Glomerular visceral epithelial cell (primary cell): ENCODE measurements at regions not wholly inside any gene's neighbourhood (a gene's known extent, or its start where the extent isn't known, plus 50 kb on each side); places are given as distances from the start of the nearest gene placed in this dataset.
A peak's percentile ranks its signal among the peaks of the same experiment; 100 is the strongest.

ENCODE experiments used
- DNase-seq: peaks from one replicate; pipeline ENCODE4 v3.0.0-alpha.2; 2016; ENCODE audit errors: extremely low spot score

DNA sequence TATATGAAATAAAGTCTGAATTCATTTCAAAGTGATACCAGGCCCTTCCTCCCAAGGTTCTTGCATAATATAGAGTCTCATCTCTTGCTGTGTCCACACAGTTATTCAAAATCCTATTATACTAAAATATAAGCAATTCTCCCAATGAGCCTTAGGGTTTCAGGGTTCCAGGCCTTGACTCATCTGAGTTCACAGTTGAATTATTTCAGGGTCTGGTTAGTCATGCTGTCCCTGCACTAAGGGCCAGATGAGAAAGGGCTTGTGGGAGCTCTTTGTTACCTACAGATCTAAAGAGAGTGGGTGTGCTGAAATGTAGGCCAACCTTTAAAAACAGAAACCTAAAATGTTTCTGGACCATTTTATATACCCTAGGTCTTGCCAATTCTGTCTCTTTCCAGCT lies 337.5 kb upstream of the LRRC7 start:
- DNase-seq: peak; percentile 2

- no peak for DNase-seq
Observed at GRCh38 chr1:69233463-69233862, 334.3 kb upstream of the LRRC7 start.

GRCh38 chr1:69244211-69244610 lies 323.5 kb upstream of the LRRC7 start:
- DNase-seq: no peak

DNA sequence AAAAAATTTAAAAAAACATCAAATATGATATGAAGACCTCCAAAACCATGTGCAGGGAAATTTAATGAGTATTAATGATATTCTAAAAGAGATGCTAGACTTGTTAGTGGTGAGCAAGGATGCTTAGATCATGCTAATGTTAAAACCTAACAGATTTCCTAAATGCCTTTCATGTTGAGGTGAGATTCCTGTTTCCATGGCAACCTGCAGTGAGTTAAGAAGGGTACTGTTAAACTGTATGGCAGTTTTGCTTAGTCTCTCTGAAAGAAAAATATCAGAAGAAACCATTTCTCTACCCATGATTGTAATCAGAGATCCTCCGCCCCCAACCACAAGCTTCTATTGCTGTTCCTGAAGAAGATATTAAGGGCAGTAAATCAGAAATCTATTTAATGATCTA lies 321.6 kb upstream of the LRRC7 start:
- no peak for DNase-seq

DNA sequence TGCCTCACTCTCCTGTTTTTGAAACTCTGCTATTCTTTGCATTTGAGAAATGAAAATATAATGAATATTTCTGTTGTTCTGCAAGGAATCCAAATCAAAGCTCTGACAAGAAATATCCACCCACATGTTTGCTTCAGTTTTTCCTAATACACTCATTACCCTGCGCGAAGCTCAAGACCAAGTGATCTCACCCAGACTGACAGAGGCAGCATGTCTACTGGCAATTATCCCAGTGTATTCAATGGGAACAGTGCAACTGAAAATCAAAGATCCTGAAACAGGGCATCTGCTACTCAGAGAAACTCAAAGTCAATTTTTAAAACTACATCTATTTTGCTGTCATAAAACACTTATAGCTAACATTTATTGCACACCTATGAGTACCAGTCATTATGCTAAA lies 321.0 kb upstream of the LRRC7 start:
- DNase-seq: no peak

DNA sequence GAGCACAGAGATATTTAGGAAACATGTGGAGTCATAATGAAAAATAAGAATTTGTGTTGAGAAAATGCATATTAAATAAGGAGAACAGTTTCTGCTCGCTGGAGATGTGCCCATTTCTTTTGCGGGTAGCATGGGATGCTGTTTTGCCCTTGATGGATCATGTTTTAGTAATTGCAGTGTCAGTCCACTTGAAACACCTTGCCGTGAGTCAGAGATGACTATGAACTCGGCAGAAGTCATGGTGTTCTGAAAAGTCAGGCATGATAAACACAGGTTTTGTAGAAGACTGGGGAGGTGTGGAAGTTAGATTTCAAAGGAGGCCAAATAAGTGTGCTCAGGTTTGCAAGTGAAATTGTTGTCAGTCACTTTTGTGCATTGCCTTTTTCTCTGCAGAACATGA lies 315.0 kb upstream of the LRRC7 start:
- no peak for DNase-seq

GRCh38 chr1:69256036-69256435 lies 311.7 kb upstream of the LRRC7 start:
- no peak for DNase-seq

DNA sequence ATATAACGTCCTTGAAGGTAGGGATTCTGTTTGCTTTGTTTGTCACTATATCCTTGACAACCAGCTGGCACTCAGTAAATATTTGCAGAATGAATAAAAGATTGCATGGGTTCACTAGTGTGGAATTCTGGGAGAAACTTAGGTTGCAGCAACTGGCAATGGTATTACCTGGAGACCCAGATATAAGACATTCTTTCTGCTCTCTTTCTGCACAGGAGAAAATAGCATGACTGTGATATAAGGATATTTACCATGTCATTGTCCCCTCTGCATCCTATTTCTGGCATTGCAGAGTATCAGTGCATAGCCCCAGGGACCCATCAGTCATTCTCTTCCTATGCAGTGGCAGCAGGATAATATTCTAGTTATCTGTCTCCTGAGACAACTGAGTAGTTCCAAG lies 308.9 kb upstream of the LRRC7 start:
- DNase-seq: no peak

GRCh38 chr1:69263921-69264391 lies 303.8 kb upstream of the LRRC7 start:
- DNase-seq: peak; percentile 36

DNA sequence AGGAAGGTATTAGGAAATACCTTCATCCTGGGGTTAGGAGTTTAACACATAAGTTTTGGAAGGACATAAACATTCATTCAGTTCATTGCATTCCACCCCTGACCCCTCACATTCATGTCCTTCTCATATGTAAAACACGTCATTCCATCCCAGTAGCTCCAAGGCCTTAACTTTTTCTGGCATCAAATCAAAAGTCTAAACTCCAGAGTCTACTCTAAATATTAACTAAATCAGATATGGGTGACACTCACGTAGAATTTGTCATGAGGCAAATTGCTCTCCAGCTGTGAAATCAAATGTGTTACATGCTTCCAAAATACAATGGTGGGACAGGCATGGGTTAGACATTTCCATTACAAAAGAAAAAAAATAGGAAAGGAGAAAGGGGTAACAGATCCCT lies 298.2 kb upstream of the LRRC7 start:
- no peak for DNase-seq

DNA sequence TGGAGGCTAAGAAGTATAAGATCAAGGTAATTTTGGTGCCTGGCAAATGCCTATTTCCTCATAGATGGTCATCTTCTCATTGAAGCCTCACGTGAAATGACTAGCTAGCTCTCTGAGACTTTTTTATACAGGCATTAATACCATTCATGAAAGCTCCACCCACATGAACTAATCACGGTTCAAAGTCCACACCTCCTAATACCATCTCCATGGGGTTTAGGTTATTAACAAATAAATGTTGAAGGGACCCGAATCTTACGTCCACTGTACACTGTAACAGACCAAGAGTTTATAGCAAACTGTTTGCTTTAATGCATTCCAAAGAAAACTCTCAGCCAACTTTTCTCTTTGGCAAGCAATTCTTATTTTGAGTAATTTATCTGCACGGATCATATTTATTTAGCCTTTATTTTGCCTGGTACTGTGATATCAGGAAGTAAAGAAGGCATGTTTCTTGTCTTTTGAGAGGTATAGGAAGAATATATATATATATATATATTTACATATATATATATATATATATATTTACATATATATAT lies 296.1 kb upstream of the LRRC7 start:
- DNase-seq: no peak

DNA sequence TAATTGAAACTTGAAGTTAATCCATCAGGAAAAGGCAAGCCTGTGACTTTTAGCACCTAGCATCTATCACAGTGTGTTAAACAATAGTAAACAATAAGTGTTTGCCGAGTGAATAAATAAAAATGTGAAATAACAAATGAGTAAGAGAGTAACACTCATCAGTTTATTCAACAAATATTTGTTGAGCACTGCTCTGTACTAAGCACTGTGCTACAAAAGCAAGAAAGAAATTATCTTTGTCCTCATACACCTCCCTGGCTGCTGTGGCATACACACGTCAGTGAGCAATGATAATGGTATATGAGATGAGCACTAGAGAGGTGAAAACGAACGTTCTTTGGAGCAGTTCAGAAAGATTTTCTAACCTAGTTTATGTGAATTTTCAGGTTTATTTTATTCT lies 295.0 kb upstream of the LRRC7 start:
- DNase-seq: no peak

DNA sequence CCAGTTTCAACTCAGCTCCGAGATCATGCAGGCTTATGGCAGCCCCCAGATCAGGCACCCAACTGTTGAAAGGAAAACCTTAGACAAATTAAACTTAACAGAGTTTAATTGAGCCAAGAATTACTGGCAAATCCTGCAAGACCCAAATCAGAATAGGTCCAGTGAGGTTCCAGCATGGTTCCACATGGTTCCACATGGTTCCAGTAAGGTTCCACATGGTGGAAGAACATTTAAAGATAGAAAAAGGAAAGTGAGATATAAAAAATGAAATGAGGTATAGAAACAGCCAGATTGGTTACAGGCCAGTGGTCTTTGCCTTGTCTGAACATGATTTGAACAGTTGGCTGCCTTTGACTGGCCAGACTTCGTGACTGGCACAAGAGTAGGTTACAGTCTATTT lies 288.8 kb upstream of the LRRC7 start:
- no peak for DNase-seq

DNA sequence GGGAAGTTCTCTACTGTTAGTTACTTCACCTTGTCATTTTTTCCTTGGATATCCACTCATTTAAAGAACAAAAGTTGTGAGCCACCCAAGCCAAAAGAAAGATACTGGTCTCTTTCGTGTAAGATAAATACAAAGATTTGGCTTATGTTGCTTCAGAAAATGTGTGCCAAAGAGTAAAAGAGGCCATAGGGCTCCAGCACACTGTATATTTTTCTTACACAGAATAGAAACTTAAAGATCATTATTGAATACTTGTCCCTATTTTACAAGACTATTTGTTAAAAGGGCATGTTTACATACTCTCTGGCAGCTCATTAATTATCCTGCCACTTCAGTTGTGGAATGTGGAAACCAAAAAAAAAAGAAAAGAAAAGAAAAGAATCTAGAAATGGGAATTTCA lies 284.2 kb upstream of the LRRC7 start:
- DNase-seq: no peak

GRCh38 chr1:69284508-69284907 lies 283.2 kb upstream of the LRRC7 start:
- DNase-seq: no peak

DNA sequence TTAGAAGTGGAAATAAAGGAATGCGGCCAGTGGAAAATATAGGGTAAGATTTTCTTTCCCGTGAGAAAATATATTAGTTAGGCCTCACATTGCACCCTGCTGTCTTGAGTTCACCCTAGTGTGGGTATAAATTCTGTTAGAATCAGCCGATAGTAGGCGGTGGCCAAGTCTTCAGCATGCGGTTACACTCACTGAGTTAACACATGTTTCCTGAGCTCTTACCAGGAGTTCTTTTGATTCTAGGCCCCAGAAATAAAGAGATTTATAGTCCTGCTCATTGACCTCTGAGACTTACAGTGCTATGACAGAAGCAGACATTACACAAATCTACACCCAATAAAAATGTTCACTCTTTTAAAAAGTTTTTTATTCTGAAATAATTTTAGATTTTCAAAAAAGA lies 279.3 kb upstream of the LRRC7 start:
- no peak for DNase-seq

- no peak for DNase-seq
Observed at GRCh38 chr1:69290291-69290690, 277.4 kb upstream of the LRRC7 start.

GRCh38 chr1:69291541-69291940 lies 276.2 kb upstream of the LRRC7 start:
- no peak for DNase-seq

DNA sequence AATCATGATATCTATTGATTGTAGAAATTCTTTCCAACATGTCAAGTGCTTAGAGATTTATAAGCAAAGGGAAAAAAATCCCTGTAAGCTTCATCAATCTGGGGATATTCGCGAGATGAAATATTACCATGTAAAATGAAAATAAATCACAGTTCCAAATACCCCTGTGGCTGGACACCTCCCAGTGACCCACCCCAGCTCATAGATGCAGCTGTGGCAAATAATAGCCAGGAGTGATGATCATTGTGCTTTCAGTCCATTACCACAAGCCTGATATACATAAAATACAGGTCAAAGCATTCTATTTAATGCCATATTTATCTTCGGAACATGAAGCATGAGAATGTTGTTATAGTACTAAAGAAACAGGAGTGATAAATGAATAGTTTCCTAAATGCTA lies 274.9 kb upstream of the LRRC7 start:
- no peak for DNase-seq

DNA sequence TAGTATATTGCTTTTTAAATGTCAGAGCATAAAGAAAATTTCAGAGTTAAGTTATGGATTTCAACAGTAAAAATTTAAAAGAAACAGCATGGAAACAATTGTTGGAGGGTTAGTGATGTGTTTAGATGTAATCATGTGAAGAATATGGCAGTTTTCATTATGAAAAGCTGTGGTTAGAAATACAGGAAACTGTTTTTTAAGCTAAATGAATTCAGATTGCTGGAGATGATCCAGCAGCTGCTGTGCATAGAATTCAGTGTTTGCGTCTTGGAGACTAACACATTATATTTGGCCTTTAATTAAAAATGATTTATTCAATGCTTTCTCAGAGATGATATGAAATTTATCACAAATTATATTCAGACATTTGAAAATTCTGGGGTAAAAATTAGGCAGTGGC lies 273.6 kb upstream of the LRRC7 start:
- DNase-seq: no peak

- DNase-seq: no peak
Observed at GRCh38 chr1:69295265-69295664, 272.5 kb upstream of the LRRC7 start.

GRCh38 chr1:69305621-69306020 lies 262.1 kb upstream of the LRRC7 start:
- no peak for DNase-seq

- no peak for DNase-seq
Observed at GRCh38 chr1:69312055-69312732, 255.5 kb upstream of the LRRC7 start.

DNA sequence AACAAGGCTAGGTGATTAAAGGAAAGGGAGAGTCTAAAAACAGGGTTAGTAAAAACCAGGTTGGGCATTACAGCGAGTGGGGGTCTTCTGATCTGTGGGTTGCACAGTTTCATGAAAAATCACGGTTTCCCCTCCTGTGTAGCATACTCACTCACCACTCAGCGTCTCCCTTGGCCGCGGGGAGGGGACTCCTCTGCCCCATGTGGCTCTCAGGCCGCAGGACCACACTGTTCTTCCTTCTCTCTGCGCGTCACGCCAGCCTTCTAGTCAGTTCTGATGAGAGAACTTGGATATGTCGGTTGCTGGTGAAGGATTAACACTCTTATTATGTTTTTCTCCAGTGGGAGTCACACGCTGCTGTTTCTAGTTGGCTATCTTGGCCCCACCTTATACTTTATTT lies 254.6 kb upstream of the LRRC7 start:
- DNase-seq: no peak
